GM12878 (cell line): ENCODE measurements at regions not wholly inside any gene's neighbourhood (a gene's known extent, or its start where the extent isn't known, plus 50 kb on each side); places are given as distances from the start of the nearest gene placed in this dataset.
A peak's percentile ranks its signal among the peaks of the same experiment; 100 is the strongest.

Experiments used
- ATAC-seq: fragments of 200-7000 bp; cut with Tn5 transposase; 3 replicates; pipeline ENCODE4 v1.9.1; 2020; ENCODE audit warnings: mild to moderate bottlenecking, moderate library complexity
- BruUV-seq: library from RNA; stranded (reverse); fragments of 400-500 nt; replicated peaks from 2 replicates; lab custom pipeline; 2021; lab: Mats Ljungman, UMichigan
- CTCF ChIA-PET: fragments of 300-600 bp; sonication (Branson Sonifier 250); formaldehyde crosslinking; extraction: SDS; loops from one replicate; lab custom pipeline; 2021; ENCODE audit warnings: inconsistent platforms; lab: Yijun Ruan, JAX
- POLR2A ChIA-PET: fragments of 350-600 bp; formaldehyde crosslinking; extraction: SDS; loops from one replicate; lab custom pipeline; 2021; ENCODE audit warnings: inconsistent platforms; lab: Charles Lee
- RAD21 ChIA-PET: fragments of 300-600 bp; sonication (Branson Sonifier 250); formaldehyde crosslinking; loops from one replicate; lab custom pipeline; 2023; ENCODE audit warnings: antibody characterized with exemption; ENCODE audit not compliant: unreplicated experiment; lab: Charles Lee
- SMC1A ChIA-PET: fragments of 300-600 bp; sonication (Branson Sonifier 250); formaldehyde crosslinking; loops from one replicate; lab custom pipeline; 2023; ENCODE audit not compliant: unreplicated experiment, uncharacterized antibody; lab: Charles Lee
- DNase-seq: peaks from one replicate; pipeline ENCODE4 v3.0.0-alpha.2; 2011; ENCODE audit warnings: low read depth, low spot score
- FAIRE-seq: peaks from 3 replicates; lab custom pipeline; 2011; peaks lifted over from hg19 to GRCh38; lab: Jason Lieb, UNC
- H2AFZ ChIP-seq: 2 replicates; pipeline ENCODE4 v1.6.0; 2011; ENCODE audit warnings: low read depth, low read length, control low read depth; ENCODE audit not compliant: control insufficient read depth
- H3K27ac ChIP-seq: 2 replicates; pipeline ENCODE4 v1.5.1; 2011; ENCODE audit warnings: control low read depth; ENCODE audit not compliant: control insufficient read depth, insufficient read depth
- H3K27me3 ChIP-seq, 2 experiments: replicated peaks in 1 of 2; 2 replicates each; pipeline versions ENCODE4 v1.6.0 to v1.6.1; 2011; ENCODE audit warnings: low read length in 1 of 2; ENCODE audit not compliant: control insufficient read depth in 2 of 2, insufficient read depth in 2 of 2
- H3K36me3 ChIP-seq, 2 experiments: 2 replicates each; pipeline ENCODE4 v1.5.1; 2011; ENCODE audit warnings: low read length in 1 of 2; ENCODE audit not compliant: control insufficient read depth in 2 of 2, insufficient read depth in 2 of 2
- H3K4me1 ChIP-seq: 2 replicates; pipeline ENCODE4 v1.6.1; 2011; ENCODE audit warnings: mild to moderate bottlenecking, low read length, moderate library complexity, mixed read lengths; ENCODE audit not compliant: control insufficient read depth, insufficient read depth
- H3K4me2 ChIP-seq: 2 replicates; pipeline ENCODE4 v1.6.0; 2011; ENCODE audit warnings: control low read depth; ENCODE audit not compliant: control insufficient read depth, insufficient read depth
- H3K4me3 ChIP-seq: fragments of 200-600 bp; sonication (generic); 2 replicates; pipeline ENCODE4 v1.5.1; 2016
- H3K79me2 ChIP-seq: 2 replicates; pipeline ENCODE4 v1.6.0; 2011; ENCODE audit warnings: low read length; ENCODE audit not compliant: control insufficient read depth, insufficient read depth
- H3K9ac ChIP-seq: 2 replicates; pipeline ENCODE4 v1.8.0; 2011; ENCODE audit warnings: low read length, control low read depth, mixed read lengths; ENCODE audit not compliant: control insufficient read depth, insufficient read depth
- H3K9me3 ChIP-seq: replicated peaks from 3 replicates; pipeline ENCODE4 v1.5.1; 2011; ENCODE audit warnings: mild to moderate bottlenecking, low read length; ENCODE audit not compliant: control insufficient read depth, insufficient read depth
- H4K20me1 ChIP-seq: 2 replicates; pipeline ENCODE4 v1.6.0; 2011; ENCODE audit not compliant: control insufficient read depth, insufficient read depth
- CHD2 ChIP-seq: IDR thresholded peaks from 2 replicates; pipeline ENCODE4 v1.6.1; 2011; ENCODE audit warnings: low read depth, low read length, improper control_type of control experiment, borderline replicate concordance
- GABPA ChIP-seq: IDR thresholded peaks from 2 replicates; pipeline ENCODE4 v1.6.1; 2014; ENCODE audit warnings: antibody characterized with exemption, low read depth, mild to moderate bottlenecking, inconsistent platforms
- HDAC6 ChIP-seq: fragments of 200-600 bp; sonication (generic); IDR thresholded peaks from one replicate; pipeline ENCODE4 v1.8.0; 2017; ENCODE audit warnings: antibody characterized with exemption; ENCODE audit not compliant: unreplicated experiment
- HDGF ChIP-seq: fragments of 450-650 bp; IDR thresholded peaks from 2 replicates; pipeline ENCODE4 v1.6.1; 2016; ENCODE audit warnings: antibody characterized with exemption
- JUNB ChIP-seq: IDR thresholded peaks from 2 replicates; pipeline ENCODE4 v1.6.1; 2016; ENCODE audit warnings: antibody characterized with exemption, mild to moderate bottlenecking
- MXI1 ChIP-seq: fragments of 150-350 bp; IDR thresholded peaks from 2 replicates; pipeline ENCODE4 v1.6.1; 2011; ENCODE audit warnings: low read depth, mild to moderate bottlenecking, inconsistent platforms, low read length, improper control_type of control experiment
- NBN ChIP-seq: fragments of 450-650 bp; IDR thresholded peaks from 2 replicates; pipeline ENCODE4 v1.6.1; 2016
- SMARCA5 ChIP-seq: fragments of 450-650 bp; IDR thresholded peaks from 2 replicates; pipeline ENCODE4 v1.6.1; 2017; ENCODE audit warnings: mild to moderate bottlenecking
- ZNF592 ChIP-seq: fragments of 450-650 bp; IDR thresholded peaks from 2 replicates; pipeline ENCODE4 v1.6.1; 2017; ENCODE audit warnings: mild to moderate bottlenecking, moderate library complexity
- ZSCAN29 ChIP-seq: fragments of 450-650 bp; IDR thresholded peaks from 2 replicates; pipeline ENCODE4 v1.6.1; 2017; ENCODE audit warnings: mild to moderate bottlenecking, moderate library complexity
- WGBS: methylation state at CpG from one replicate; pipeline ENCODE4 v1.1.6; 2016; ENCODE audit warnings: low lambda C conversion rate; ENCODE audit not compliant: insufficient replicate concordance, insufficient coverage; ENCODE audit errors: missing lambda C conversion rate; 5-methylcytosine and 5-hydroxymethylcytosine counted together
- in situ Hi-C: fragments of 300-500 bp; cut with MboI; formaldehyde crosslinking; loops from 9 replicates; pipeline ENCODE4 v1.14.3; 2018; ENCODE audit warnings: mixed read lengths
- intact Hi-C: fragments of 100-400 bp; cut with micrococcal nuclease; formaldehyde crosslinking; loops from one replicate; pipeline ENCODE4 v1.14.2; 2022; ENCODE audit not compliant: unreplicated experiment
- TF ChIP-seq, protein P1 (sequence below): IDR thresholded peaks from 2 replicates; pipeline ENCODE4 v1.6.1; 2011; ENCODE audit warnings: borderline replicate concordance, low read depth, mild to moderate bottlenecking, moderate library complexity, low read length; ENCODE audit not compliant: insufficient read depth, poor library complexity, severe bottlenecking
- TF ChIP-seq, protein P2 (sequence below): IDR thresholded peaks from 2 replicates; pipeline ENCODE4 v1.6.1; 2012; ENCODE audit warnings: low read length, inconsistent platforms

GRCh38 chr21:43320526-43320925 lies 106.4 kb downstream of the SIK1 start:
- peaks cover 4% of the 10 kb centered on the region; the same call in 1 of the 3 replicates for H3K9me3 ChIP-seq
- 58% methylated on average over 5 of the region's 5 CpGs for WGBS
- peak; percentile 9; the same call in 1 of the 3 replicates for ATAC-seq
- SMC1A ChIA-PET, result interaction anchor here (1.7 kb wide), 1 partner anchor 325 kb away, joined by 4 read pairs; no protein-coding TSS in a partner anchor
- RAD21 ChIA-PET, result no interaction called here
- intact Hi-C loops, result no loop called here
- no peaks in the 10 kb centered on the region for H3K36me3 ChIP-seq
- H3K4me2 ChIP-seq, result no peak overlapping the region
- no peaks in the 10 kb centered on the region; the same call in 1 of the 2 replicates for H4K20me1 ChIP-seq
- peaks cover 12% of the 10 kb centered on the region for H3K4me1 ChIP-seq
- FAIRE-seq, result no peak
- no peak overlapping the region for H3K27ac ChIP-seq
- no peaks in the 10 kb centered on the region for H3K27me3 ChIP-seq
- no TSS peak for BruUV-seq
- H3K9ac ChIP-seq, result no peak overlapping the region
- CTCF ChIA-PET, result no interaction called here
- H2AFZ ChIP-seq, result no peak overlapping the region
- POLR2A ChIA-PET, result interaction anchor here (1.3 kb wide), 1 partner anchor 33 kb away, joined by 3 read pairs; no protein-coding TSS in a partner anchor
- TF ChIP-seq, protein P1, sequence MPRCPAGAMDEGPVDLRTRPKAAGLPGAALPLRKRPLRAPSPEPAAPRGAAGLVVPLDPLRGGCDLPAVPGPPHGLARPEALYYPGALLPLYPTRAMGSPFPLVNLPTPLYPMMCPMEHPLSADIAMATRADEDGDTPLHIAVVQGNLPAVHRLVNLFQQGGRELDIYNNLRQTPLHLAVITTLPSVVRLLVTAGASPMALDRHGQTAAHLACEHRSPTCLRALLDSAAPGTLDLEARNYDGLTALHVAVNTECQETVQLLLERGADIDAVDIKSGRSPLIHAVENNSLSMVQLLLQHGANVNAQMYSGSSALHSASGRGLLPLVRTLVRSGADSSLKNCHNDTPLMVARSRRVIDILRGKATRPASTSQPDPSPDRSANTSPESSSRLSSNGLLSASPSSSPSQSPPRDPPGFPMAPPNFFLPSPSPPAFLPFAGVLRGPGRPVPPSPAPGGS, result no peak
- TF ChIP-seq ZNF592, result no peak
- no peak for TF ChIP-seq MXI1
- TF ChIP-seq SMARCA5, result no peak
- TF ChIP-seq JUNB, result no peak
- TF ChIP-seq NBN, result no peak
- no peak for TF ChIP-seq ZSCAN29
- TF ChIP-seq, protein P2, sequence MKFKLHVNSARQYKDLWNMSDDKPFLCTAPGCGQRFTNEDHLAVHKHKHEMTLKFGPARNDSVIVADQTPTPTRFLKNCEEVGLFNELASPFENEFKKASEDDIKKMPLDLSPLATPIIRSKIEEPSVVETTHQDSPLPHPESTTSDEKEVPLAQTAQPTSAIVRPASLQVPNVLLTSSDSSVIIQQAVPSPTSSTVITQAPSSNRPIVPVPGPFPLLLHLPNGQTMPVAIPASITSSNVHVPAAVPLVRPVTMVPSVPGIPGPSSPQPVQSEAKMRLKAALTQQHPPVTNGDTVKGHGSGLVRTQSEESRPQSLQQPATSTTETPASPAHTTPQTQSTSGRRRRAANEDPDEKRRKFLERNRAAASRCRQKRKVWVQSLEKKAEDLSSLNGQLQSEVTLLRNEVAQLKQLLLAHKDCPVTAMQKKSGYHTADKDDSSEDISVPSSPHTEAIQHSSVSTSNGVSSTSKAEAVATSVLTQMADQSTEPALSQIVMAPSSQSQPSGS, result no peak
- no peak for TF ChIP-seq HDAC6
- no peak for TF ChIP-seq CHD2
- TF ChIP-seq HDGF, result no peak
- no peak for TF ChIP-seq GABPA
- in situ Hi-C loops, result no loop called here
- no peaks in the 10 kb centered on the region for H3K79me2 ChIP-seq
- DNase-seq, result no peak
- no peak overlapping the region for H3K4me3 ChIP-seq
